ENCODE measurements at regions not wholly inside any gene's neighbourhood (a gene's known extent, or its start where the extent isn't known, plus 50 kb on each side); places are given as distances from the start of the nearest gene placed in this dataset.

DNA sequence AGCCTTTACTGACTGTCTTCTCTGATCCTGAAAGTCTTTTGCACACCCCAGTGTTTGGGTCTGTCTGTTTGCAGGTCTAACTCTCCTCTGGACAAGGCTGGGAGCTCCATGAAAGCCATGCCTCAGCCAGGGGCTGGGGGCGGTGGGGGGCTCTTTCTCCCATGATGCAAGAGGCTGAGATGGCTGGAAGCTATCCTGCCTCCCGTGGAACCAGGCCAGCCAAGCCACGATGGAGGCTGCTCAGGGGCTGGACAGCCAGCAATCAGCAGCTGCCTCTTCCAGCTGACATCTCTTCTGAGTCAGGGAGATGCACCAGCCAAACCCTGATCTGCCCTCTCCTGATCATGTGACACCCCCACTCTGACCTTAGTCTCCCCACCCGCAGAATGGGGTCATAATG, 154.0 kb downstream of the BARX1 start:
- TF ChIP-seq, protein P1, sequence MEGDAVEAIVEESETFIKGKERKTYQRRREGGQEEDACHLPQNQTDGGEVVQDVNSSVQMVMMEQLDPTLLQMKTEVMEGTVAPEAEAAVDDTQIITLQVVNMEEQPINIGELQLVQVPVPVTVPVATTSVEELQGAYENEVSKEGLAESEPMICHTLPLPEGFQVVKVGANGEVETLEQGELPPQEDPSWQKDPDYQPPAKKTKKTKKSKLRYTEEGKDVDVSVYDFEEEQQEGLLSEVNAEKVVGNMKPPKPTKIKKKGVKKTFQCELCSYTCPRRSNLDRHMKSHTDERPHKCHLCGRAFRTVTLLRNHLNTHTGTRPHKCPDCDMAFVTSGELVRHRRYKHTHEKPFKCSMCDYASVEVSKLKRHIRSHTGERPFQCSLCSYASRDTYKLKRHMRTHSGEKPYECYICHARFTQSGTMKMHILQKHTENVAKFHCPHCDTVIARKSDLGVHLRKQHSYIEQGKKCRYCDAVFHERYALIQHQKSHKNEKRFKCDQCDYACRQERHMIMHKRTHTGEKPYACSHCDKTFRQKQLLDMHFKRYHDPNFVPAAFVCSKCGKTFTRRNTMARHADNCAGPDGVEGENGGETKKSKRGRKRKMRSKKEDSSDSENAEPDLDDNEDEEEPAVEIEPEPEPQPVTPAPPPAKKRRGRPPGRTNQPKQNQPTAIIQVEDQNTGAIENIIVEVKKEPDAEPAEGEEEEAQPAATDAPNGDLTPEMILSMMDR (IDR thresholded peaks at IDR 0.05) = no peak
- no peak for TF ChIP-seq EP300 (IDR thresholded peaks at IDR 0.05)
- no peak for TF ChIP-seq POLR2A (IDR thresholded peaks at IDR 0.05)

All from upper lobe of left lung (tissue), 4 donors.